ENCODE measurements at regions not wholly inside any gene's neighbourhood (a gene's known extent, or its start where the extent isn't known, plus 50 kb on each side); places are given as distances from the start of the nearest gene placed in this dataset.
"Not testable (repeated sequence)": the region's sequence is repeated elsewhere in the genome, so short reads cannot be mapped to it uniquely, and the experiment has no call there.

- H3K4me1 ChIP-seq (ENCODE audit: control insufficient read depth in 1 of 2, insufficient read depth in 2 of 2, low read length in 2 of 2): no peaks in the 10 kb centered on the region
- H3K27me3 Mint-ChIP-seq (ENCODE audit: low read depth in 3 of 3): peaks cover 0 to 3% (median 0%) of the 10 kb centered on the region in 3 donors
- H3K36me3 Mint-ChIP-seq: no peaks in the 10 kb centered on the region
- no CpG with 5 or more reads among the region's 1 CpG for WGBS (ENCODE audit: insufficient coverage)
- no peaks in the 10 kb centered on the region for H3K79me2 ChIP-seq (ENCODE audit: insufficient read depth, low read length)
- H3K27ac ChIP-seq (ENCODE audit: low read depth in 1 of 2, low read length in 2 of 2): no peak overlapping the region
- H2AFZ ChIP-seq (ENCODE audit: insufficient read depth, low read depth, low read length, poor library complexity, severe bottlenecking): no peak overlapping the region
- no peak overlapping the region for H3K4me3 Mint-ChIP-seq
- intact Hi-C loops (cut with micrococcal nuclease): no loop called here
- H3K27ac Mint-ChIP-seq: no peak overlapping the region
- H3K4me1 Mint-ChIP-seq: no peaks in the 10 kb centered on the region
- H3K9me3 Mint-ChIP-seq: peaks cover 1 to 8% (median 2%) of the 10 kb centered on the region in 7 donors
- H3K9ac ChIP-seq (ENCODE audit: insufficient read depth, low read length, poor library complexity, severe bottlenecking): no peak overlapping the region
- H3K27me3 ChIP-seq (ENCODE audit: control insufficient read depth in 2 of 2, insufficient read depth in 2 of 2, low read length in 2 of 2): no peaks in the 10 kb centered on the region
- peaks cover 0 to 7% of the 10 kb centered on the region in 2 donors for H3K9me3 ChIP-seq (replicated peaks in 1 of 2; ENCODE audit: control insufficient read depth in 1 of 2, insufficient read depth in 1 of 2, low read length in 2 of 2)
- H3K4me3 ChIP-seq (replicated peaks in 1 of 3; ENCODE audit: low read depth in 2 of 3, low read length in 3 of 3): no peak overlapping the region
- no peak overlapping the region for H3K4me2 ChIP-seq (replicated peaks; ENCODE audit: extremely low read depth, low read length, poor library complexity, severe bottlenecking)
- TF ChIP-seq, protein P1, sequence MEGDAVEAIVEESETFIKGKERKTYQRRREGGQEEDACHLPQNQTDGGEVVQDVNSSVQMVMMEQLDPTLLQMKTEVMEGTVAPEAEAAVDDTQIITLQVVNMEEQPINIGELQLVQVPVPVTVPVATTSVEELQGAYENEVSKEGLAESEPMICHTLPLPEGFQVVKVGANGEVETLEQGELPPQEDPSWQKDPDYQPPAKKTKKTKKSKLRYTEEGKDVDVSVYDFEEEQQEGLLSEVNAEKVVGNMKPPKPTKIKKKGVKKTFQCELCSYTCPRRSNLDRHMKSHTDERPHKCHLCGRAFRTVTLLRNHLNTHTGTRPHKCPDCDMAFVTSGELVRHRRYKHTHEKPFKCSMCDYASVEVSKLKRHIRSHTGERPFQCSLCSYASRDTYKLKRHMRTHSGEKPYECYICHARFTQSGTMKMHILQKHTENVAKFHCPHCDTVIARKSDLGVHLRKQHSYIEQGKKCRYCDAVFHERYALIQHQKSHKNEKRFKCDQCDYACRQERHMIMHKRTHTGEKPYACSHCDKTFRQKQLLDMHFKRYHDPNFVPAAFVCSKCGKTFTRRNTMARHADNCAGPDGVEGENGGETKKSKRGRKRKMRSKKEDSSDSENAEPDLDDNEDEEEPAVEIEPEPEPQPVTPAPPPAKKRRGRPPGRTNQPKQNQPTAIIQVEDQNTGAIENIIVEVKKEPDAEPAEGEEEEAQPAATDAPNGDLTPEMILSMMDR (IDR thresholded peaks at IDR 0.05): no peak
- H4K20me1 ChIP-seq (ENCODE audit: insufficient read depth, low read length): no peaks in the 10 kb centered on the region
- no peaks in the 10 kb centered on the region for H3K36me3 ChIP-seq (replicated peaks in 1 of 2; ENCODE audit: control insufficient read depth in 1 of 2, insufficient read depth in 2 of 2, low read length in 2 of 2)
- no peak for DNase-seq
Measured at GRCh38 chr7:123265853-123266252, 66.1 kb upstream of the SLC13A1 start.

DNA sequence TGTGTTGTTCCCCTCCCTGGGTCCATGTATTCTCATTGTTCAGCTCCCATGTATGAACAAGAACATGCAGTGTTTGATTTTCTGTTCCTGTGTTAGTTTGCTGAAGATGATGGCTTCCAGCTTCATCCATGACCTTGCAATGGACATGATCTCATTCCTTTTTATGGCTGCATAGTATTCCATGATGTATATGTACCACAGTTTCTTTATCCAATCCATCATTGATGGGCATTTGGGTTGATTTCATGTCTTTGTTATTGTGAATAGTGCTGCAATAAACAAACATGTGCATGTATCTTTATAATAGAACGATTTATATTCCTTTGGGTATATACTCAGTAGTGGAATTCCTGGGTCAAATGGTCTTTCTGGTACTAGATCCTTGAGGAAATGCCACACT lies 65.1 kb upstream of the SLC13A1 start:
- H3K9ac ChIP-seq (ENCODE audit: insufficient read depth, low read length, poor library complexity, severe bottlenecking); H3K4me3 Mint-ChIP-seq; H3K9me3 ChIP-seq (replicated peaks in 1 of 2; ENCODE audit: control insufficient read depth in 1 of 2, insufficient read depth in 1 of 2, low read length in 2 of 2); H3K4me1 Mint-ChIP-seq; H3K36me3 Mint-ChIP-seq; H3K27ac ChIP-seq (ENCODE audit: low read depth in 1 of 2, low read length in 2 of 2); H3K27me3 Mint-ChIP-seq (ENCODE audit: low read depth in 3 of 3); H3K4me2 ChIP-seq (replicated peaks; ENCODE audit: extremely low read depth, low read length, poor library complexity, severe bottlenecking); H3K4me1 ChIP-seq (ENCODE audit: control insufficient read depth in 1 of 2, insufficient read depth in 2 of 2, low read length in 2 of 2); H4K20me1 ChIP-seq (ENCODE audit: insufficient read depth, low read length); H2AFZ ChIP-seq (ENCODE audit: insufficient read depth, low read depth, low read length, poor library complexity, severe bottlenecking); intact Hi-C loops (cut with micrococcal nuclease); H3K27ac Mint-ChIP-seq; H3K36me3 ChIP-seq (replicated peaks in 1 of 2; ENCODE audit: control insufficient read depth in 1 of 2, insufficient read depth in 2 of 2, low read length in 2 of 2); H3K9me3 Mint-ChIP-seq; H3K27me3 ChIP-seq (ENCODE audit: control insufficient read depth in 2 of 2, insufficient read depth in 2 of 2, low read length in 2 of 2); DNase-seq; H3K79me2 ChIP-seq (ENCODE audit: insufficient read depth, low read length); H3K4me3 ChIP-seq (replicated peaks in 1 of 3; ENCODE audit: low read depth in 2 of 3, low read length in 3 of 3): not testable (repeated sequence)
- no CpG with 5 or more reads among the region's 1 CpG for WGBS (ENCODE audit: insufficient coverage)

All from CD14-positive monocyte (primary cell).